ENCODE measurements at regions not wholly inside any gene's neighbourhood (a gene's known extent, or its start where the extent isn't known, plus 50 kb on each side); places are given as distances from the start of the nearest gene placed in this dataset.

GRCh38 chr4:156523492-156523891 is 448.1 kb downstream of the PDGFC start:
- ChIA-PET POLR2A (no interaction called here), RAD21 (ENCODE audit: low non-redundant PET in 1 of 2, low total read pairs in 2 of 2, uncharacterized antibody in 2 of 2, unreplicated experiment in 2 of 2) (no interaction called here), CTCF (no interaction called here)
- Histone ChIP-seq H3K9me3 (ENCODE audit: control insufficient read depth in 1 of 2, insufficient read depth in 1 of 2, low read depth in 1 of 2, low read length in 2 of 2) (no peaks in the 10 kb centered on the region), H4K20me1 (ENCODE audit: insufficient read depth) (no peaks in the 10 kb centered on the region), H3K4me1 (ENCODE audit: control insufficient read depth in 1 of 2, insufficient read depth in 2 of 2, low read length in 2 of 2) (no peaks in the 10 kb centered on the region), H3K36me3 (ENCODE audit: control insufficient read depth in 1 of 2, insufficient read depth in 2 of 2, low read length in 2 of 2) (no peaks in the 10 kb centered on the region), H3K27me3 (ENCODE audit: insufficient read depth, low read length) (no peaks in the 10 kb centered on the region), H3K79me2 (ENCODE audit: insufficient read depth, low read length) (no peaks in the 10 kb centered on the region), H2AFZ (ENCODE audit: low read depth, low read length, poor library complexity, severe bottlenecking) (no peak overlapping the region), H3K4me2 (ENCODE audit: low read length) (no peak overlapping the region), H3K9ac (ENCODE audit: low read length) (no peak overlapping the region), H3K4me3 (replicated peaks in 1 of 2; ENCODE audit: low read depth in 1 of 2, low read length in 2 of 2) (no peak overlapping the region), H3K27ac (ENCODE audit: low read depth, low read length) (no peak overlapping the region), H3K9me2 (ENCODE audit: insufficient read depth) (no peaks in the 10 kb centered on the region)
- TF ChIP-seq JUND (IDR thresholded peaks at IDR 0.05) (no peak), CBX3 (IDR thresholded peaks at IDR 0.05; ENCODE audit: low read depth) (no peak), FOSL1 (IDR thresholded peaks at IDR 0.05; ENCODE audit: low read depth) (no peak), SP1 (IDR thresholded peaks at IDR 0.05; ENCODE audit: low read depth) (no peak), ATF3 (IDR thresholded peaks at IDR 0.05) (no peak), ELF1 (IDR thresholded peaks at IDR 0.05; ENCODE audit: borderline replicate concordance, low read depth) (no peak), ZBTB33 (IDR thresholded peaks at IDR 0.05; ENCODE audit: extremely low read depth, insufficient replicate concordance, low read length) (no peak)
- DNase-seq (ENCODE audit: low read depth, low spot score) (no peak), ATAC-seq (no peak)
- intact Hi-C loops (cut with micrococcal nuclease), result no loop called here
- BruUV-seq (replicated peaks), result no TSS peak

GRCh38 chr4:156521631-156522030 is 450.0 kb downstream of the PDGFC start:
- no peak for DNase-seq (ENCODE audit: low read depth, low spot score)
- RAD21 ChIA-PET (ENCODE audit: low non-redundant PET in 1 of 2, low total read pairs in 2 of 2, uncharacterized antibody in 2 of 2, unreplicated experiment in 2 of 2), result no interaction called here
- CTCF ChIA-PET, result no interaction called here

More at GRCh38 chr4:156521631-156522030, 450.0 kb downstream of the PDGFC start:
- Histone ChIP-seq H4K20me1 (ENCODE audit: insufficient read depth) (no peaks in the 10 kb centered on the region), H2AFZ (ENCODE audit: low read depth, low read length, poor library complexity, severe bottlenecking) (no peak overlapping the region), H3K4me3 (replicated peaks in 1 of 2; ENCODE audit: low read depth in 1 of 2, low read length in 2 of 2) (no peak overlapping the region), H3K79me2 (ENCODE audit: insufficient read depth, low read length) (no peaks in the 10 kb centered on the region), H3K4me2 (ENCODE audit: low read length) (no peak overlapping the region), H3K9ac (ENCODE audit: low read length) (no peak overlapping the region), H3K27me3 (ENCODE audit: insufficient read depth, low read length) (no peaks in the 10 kb centered on the region), H3K4me1 (ENCODE audit: control insufficient read depth in 1 of 2, insufficient read depth in 2 of 2, low read length in 2 of 2) (no peaks in the 10 kb centered on the region), H3K9me3 (ENCODE audit: control insufficient read depth in 1 of 2, insufficient read depth in 1 of 2, low read depth in 1 of 2, low read length in 2 of 2) (no peaks in the 10 kb centered on the region), H3K9me2 (ENCODE audit: insufficient read depth) (no peaks in the 10 kb centered on the region), H3K27ac (ENCODE audit: low read depth, low read length) (no peak overlapping the region), H3K36me3 (ENCODE audit: control insufficient read depth in 1 of 2, insufficient read depth in 2 of 2, low read length in 2 of 2) (no peaks in the 10 kb centered on the region)
- POLR2A ChIA-PET, result no interaction called here
- intact Hi-C loops (cut with micrococcal nuclease), result no loop called here
- no peak for ATAC-seq
- no TSS peak for BruUV-seq (replicated peaks)
- TF ChIP-seq SIN3A (IDR thresholded peaks at IDR 0.05; ENCODE audit: low read depth), result no peak

All from HCT116 (cell line).